HEK293T (cell line): ENCODE measurements at regions not wholly inside any gene's neighbourhood (a gene's known extent, or its start where the extent isn't known, plus 50 kb on each side); places are given as distances from the start of the nearest gene placed in this dataset.

Source experiments
- CTCF ChIA-PET: fragments of 350-600 bp; formaldehyde crosslinking; extraction: SDS; loops from one replicate; lab custom pipeline; 2021; ENCODE audit warnings: antibody characterized with exemption, inconsistent platforms; lab: Yijun Ruan, JAX
- POLR2A ChIA-PET: fragments of 350-600 bp; formaldehyde crosslinking; extraction: SDS; loops from one replicate; lab custom pipeline; 2020; ENCODE audit warnings: antibody characterized with exemption, inconsistent platforms; lab: Yijun Ruan, JAX
- DNase-seq: peaks from one replicate; pipeline ENCODE4 v3.0.0; 2012; ENCODE audit warnings: mixed read lengths; ENCODE audit errors: extremely low spot score
- ARNT ChIP-seq: fragments of 450-650 bp; IDR thresholded peaks from 2 replicates; pipeline ENCODE4 v1.6.1; 2017; ENCODE audit warnings: mild to moderate bottlenecking
- BHLHE40 ChIP-seq: fragments of 450-650 bp; IDR thresholded peaks from 2 replicates; pipeline ENCODE4 v1.6.1; 2016; ENCODE audit warnings: mild to moderate bottlenecking, moderate library complexity, borderline replicate concordance
- CTBP1 ChIP-seq: fragments of 450-650 bp; IDR thresholded peaks from 2 replicates; pipeline ENCODE4 v1.6.1; 2016; ENCODE audit warnings: borderline replicate concordance
- ELF4 ChIP-seq: fragments of 450-650 bp; IDR thresholded peaks from 2 replicates; pipeline ENCODE4 v1.6.1; 2017; ENCODE audit warnings: antibody characterized with exemption
- FOXA1 ChIP-seq: fragments of 450-650 bp; IDR thresholded peaks from 2 replicates; pipeline ENCODE4 v1.6.1; 2016; ENCODE audit warnings: mild to moderate bottlenecking
- FOXK2 ChIP-seq: fragments of 450-650 bp; IDR thresholded peaks from 2 replicates; pipeline ENCODE4 v1.6.1; 2016; ENCODE audit warnings: mild to moderate bottlenecking
- FOXM1 ChIP-seq: fragments of 450-650 bp; IDR thresholded peaks from 2 replicates; pipeline ENCODE4 v1.6.1; 2017; ENCODE audit warnings: mild to moderate bottlenecking, borderline replicate concordance
- HDGF ChIP-seq: fragments of 450-650 bp; IDR thresholded peaks from 2 replicates; pipeline ENCODE4 v1.6.1; 2017; ENCODE audit warnings: antibody characterized with exemption, borderline replicate concordance
- L3MBTL2 ChIP-seq: fragments of 450-650 bp; conservative IDR thresholded peaks from 2 replicates; pipeline ENCODE4 v1.6.1; 2016; ENCODE audit warnings: mild to moderate bottlenecking
- LEF1 ChIP-seq: fragments of 450-650 bp; IDR thresholded peaks from 2 replicates; pipeline ENCODE4 v1.6.1; 2017; ENCODE audit warnings: mild to moderate bottlenecking, borderline replicate concordance
- NFRKB ChIP-seq: fragments of 450-650 bp; IDR thresholded peaks from 2 replicates; pipeline ENCODE4 v1.6.1; 2016; ENCODE audit warnings: mild to moderate bottlenecking, moderate library complexity
- PKNOX1 ChIP-seq: fragments of 450-650 bp; IDR thresholded peaks from 2 replicates; pipeline ENCODE4 v1.6.1; 2016
- SP1 ChIP-seq: fragments of 450-650 bp; IDR thresholded peaks from 2 replicates; pipeline ENCODE4 v1.6.1; 2017
- SUZ12 ChIP-seq: fragments of 450-650 bp; IDR thresholded peaks from 2 replicates; pipeline ENCODE4 v1.6.1; 2016; ENCODE audit warnings: mild to moderate bottlenecking
- TARDBP ChIP-seq: fragments of 450-650 bp; IDR thresholded peaks from 2 replicates; pipeline ENCODE4 v1.6.1; 2016
- ZNF384 ChIP-seq: fragments of 450-650 bp; IDR thresholded peaks from 2 replicates; pipeline ENCODE4 v1.6.1; 2016

DNA sequence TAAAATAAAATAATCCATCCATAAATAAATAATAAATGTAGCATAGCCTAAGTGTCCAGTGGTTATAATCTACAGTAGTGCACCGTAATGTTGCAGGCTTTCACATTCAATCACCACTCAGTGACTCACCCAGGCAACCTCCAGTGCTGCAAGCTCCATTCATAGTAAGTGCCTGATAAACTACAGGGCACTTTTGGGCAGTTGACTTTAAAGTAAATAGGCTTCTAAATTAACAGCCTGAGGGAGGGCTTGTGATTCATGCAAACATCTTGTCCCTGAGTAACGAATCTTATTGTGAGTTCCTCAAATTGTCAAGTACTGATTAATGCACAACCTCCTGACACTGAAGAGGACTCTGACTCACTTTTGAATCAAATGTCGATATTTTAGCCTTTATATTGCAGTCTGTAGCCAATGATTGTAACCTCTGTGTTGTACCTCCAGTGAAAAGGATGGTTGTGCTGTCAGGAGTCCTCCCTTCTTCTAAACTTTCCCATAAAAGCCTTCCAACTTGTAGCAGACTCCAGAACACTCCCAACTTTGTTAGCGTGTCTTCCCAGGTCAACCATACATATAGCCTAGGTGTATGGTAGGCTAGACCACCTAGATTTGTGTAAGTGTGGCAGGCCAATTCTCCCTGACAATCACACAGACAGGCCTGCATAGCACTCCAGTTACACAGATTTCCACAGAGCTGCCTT, 55.0 kb upstream of the BICD1 start:
- CTCF ChIA-PET: interaction anchor here (1.3 kb wide), 1 partner anchor 9 kb away, joined by 8 read pairs; no protein-coding TSS in a partner anchor
- POLR2A ChIA-PET: no interaction called here
- TF ChIP-seq FOXM1: no peak
- no peak for TF ChIP-seq LEF1
- no peak for TF ChIP-seq ELF4
- no peak for TF ChIP-seq NFRKB
- TF ChIP-seq BHLHE40: no peak
- no peak for TF ChIP-seq FOXK2
- no peak for TF ChIP-seq SUZ12
- TF ChIP-seq CTBP1: no peak
- no peak for TF ChIP-seq SP1
- TF ChIP-seq ARNT: no peak
- no peak for TF ChIP-seq PKNOX1
- no peak for TF ChIP-seq HDGF
- no peak for TF ChIP-seq FOXA1
- no peak for TF ChIP-seq ZNF384
- no peak for TF ChIP-seq TARDBP
- no peak for TF ChIP-seq L3MBTL2
- no peak for DNase-seq

- CTCF ChIA-PET: interaction anchor here (0.7 kb wide), 1 partner anchor 86 kb away, joined by 3 read pairs; no protein-coding TSS in a partner anchor
- POLR2A ChIA-PET: no interaction called here
- TF ChIP-seq FOXM1 (no peak), PKNOX1 (no peak), LEF1 (no peak), BHLHE40 (no peak), CTBP1 (no peak), L3MBTL2 (no peak), FOXK2 (no peak), SP1 (no peak), TARDBP (no peak), ZNF384 (no peak), ARNT (no peak)
- DNase-seq: no peak
Observed at GRCh38 chr12:32052212-32052713, 54.4 kb upstream of the BICD1 start.

DNA sequence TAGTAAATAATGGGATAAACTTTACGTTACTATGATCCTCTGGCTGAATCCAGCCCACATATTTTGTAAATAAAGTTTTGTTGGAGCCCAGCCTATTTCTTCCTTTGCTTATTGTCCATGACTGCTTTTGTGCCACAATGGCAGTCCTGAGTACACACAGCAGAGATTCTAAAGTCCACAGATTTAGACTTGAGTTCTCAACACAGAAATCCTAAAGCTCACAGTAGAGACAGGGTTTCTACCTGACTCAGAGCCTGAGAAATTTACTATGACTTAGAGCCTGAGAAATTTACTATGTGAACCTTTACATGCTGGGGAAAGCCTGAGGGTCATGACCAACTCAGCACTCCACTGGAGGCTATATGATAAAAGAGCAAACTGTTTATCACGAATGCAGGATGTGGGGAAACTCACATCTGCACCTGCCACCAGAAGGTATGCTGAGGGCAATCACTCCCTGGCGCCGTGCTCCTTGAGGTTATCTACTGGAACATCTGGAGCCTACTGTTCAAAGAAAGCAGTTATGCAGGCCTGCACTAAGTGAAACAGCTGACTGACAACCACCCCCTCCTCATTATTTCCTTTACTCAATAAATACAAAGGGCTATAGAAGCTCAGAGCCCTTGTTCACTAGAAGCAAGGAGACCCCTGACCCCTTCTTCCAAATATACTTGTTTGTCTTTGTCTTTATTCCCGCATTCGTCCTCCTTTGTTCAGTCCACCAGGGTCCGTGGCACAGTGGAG, 52.6 kb upstream of the BICD1 start:
- DNase-seq: no peak
- TF ChIP-seq LEF1: no peak
- TF ChIP-seq NFRKB: no peak
- TF ChIP-seq ELF4: no peak
- no peak for TF ChIP-seq FOXM1
- no peak for TF ChIP-seq PKNOX1
- no peak for TF ChIP-seq CTBP1
- no peak for TF ChIP-seq SUZ12
- TF ChIP-seq L3MBTL2: no peak
- no peak for TF ChIP-seq SP1
- TF ChIP-seq ZNF384: no peak
- no peak for TF ChIP-seq FOXK2
- no peak for TF ChIP-seq HDGF
- no peak for TF ChIP-seq BHLHE40
- no peak for TF ChIP-seq FOXA1
- POLR2A ChIA-PET: no interaction called here
- CTCF ChIA-PET: no interaction called here
